Activated T-cell treated with anti-CD3 and anti-CD28 coated beads, Interleukin-2, amount 50 U/mL, for 48 hours (primary cell): ENCODE measurements at regions not wholly inside any gene's neighbourhood (a gene's known extent, or its start where the extent isn't known, plus 50 kb on each side); places are given as distances from the start of the nearest gene placed in this dataset.

Experiments used
- DNase-seq, 2 experiments: peaks; one replicate each; pipeline ENCODE4 v3.0.0-alpha.2; 2020

GRCh38 chr12:115698257-115698656, 579.2 kb downstream of the MED13L start:
- no peak for DNase-seq

DNA sequence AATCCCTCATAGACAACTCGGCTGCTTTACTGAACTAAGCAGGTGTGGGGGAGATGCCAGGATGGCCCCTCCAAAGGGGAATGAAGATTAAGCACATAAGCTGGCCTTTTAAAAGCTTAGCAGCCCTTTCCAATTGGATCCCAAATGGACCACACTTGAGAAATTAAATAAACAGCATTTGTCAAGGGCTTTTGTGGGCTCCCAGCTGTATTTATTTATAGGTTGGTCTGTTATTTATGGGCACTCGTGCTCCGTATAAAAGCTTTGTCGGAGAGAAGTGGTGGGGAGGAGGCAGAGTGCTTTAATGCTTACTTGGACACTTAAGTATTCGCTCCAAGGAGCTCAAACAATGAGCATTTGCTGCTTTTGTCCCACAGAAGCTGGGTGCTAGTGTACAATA, 580.2 kb downstream of the MED13L start:
- DNase-seq, result no peak

DNA sequence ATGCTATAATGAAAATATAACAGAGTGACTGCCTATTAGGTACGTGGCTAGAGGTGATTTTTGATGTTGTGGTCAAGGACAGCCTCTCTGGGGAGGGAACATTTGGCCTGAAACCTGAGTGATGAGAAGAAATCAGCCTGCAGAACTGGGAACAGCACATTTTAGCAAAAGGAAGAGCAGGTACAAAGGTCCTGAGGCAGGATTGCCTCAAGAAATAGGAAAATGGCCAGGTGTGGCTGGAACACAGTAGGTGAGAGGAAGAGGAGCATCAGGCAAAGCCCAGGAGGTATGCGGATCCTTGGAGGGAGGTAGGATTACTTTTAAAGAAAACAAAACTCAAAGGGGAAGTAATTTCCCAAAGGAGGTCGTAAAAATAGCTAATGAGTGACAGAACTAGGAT, 582.9 kb downstream of the MED13L start:
- DNase-seq, result no peak

DNA sequence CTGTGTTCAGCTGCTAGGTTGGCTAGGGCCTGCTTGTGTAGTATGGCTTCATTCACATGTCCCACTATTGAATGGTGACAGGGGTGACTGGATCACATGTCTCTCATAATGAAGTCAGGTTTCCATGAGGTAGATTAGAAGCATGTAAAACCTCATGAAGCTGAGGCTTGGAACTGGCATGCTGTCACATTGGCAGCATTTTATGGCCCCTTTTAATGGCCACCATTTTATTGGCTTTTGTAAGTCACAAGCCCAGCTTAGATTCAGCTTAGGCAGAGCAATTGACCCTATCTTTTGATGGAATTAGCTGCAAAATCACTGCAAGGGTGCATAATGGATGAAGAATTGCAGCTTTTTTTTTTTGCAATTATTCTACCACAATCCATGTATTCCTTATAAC, 583.5 kb downstream of the MED13L start:
- no peak for DNase-seq

GRCh38 chr12:115691123-115691522, 586.4 kb downstream of the MED13L start:
- DNase-seq, result no peak

- DNase-seq, result no peak
Observed at GRCh38 chr12:115687094-115687493, 590.4 kb downstream of the MED13L start.

GRCh38 chr12:115683240-115683780, 594.2 kb downstream of the MED13L start:
- DNase-seq, result no peak

DNA sequence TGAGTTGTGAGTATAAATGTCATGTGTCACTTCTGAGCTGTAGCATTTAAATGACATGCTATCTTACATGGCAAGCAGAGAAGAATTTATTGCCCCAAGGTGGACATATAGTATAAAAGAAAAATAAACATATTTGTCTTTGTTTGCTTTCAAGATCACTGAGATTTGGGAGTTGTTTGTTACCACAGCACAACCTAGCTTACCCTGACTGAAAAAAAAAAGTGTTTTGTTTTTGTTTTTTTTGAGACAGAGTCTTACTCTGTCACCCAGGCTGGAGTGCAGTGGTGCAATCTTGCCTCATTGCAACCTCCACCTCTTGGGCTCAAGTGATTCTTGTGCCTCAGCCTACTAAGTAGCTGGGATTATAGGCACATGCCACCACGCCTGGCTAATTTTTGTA, 596.5 kb downstream of the MED13L start:
- DNase-seq, result no peak

- DNase-seq, result no peak
Observed at GRCh38 chr12:115672506-115673080, 604.9 kb downstream of the MED13L start.

GRCh38 chr12:115672086-115672485, 605.4 kb downstream of the MED13L start:
- DNase-seq, result no peak

DNA sequence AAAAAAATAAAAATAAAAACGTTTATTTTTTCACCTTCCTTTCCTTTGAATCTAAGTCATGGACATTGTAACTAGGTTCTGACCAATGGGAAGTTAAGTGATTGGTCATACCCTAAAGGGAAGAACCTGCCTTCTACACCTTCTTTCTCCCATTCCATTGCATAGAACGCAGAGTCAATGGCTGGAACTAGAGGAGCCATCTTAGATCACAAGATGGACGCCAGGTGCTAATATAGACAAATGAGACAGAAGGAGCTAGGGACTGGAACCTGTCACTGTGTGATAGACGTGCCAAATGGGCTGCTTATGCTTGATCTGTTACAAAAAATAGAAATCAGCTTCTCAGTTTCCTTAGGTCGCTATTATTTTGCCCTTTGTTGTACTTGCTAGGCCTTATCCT, 606.6 kb downstream of the MED13L start:
- no peak for DNase-seq

- DNase-seq, result no peak
Observed at GRCh38 chr12:115667116-115667515, 610.4 kb downstream of the MED13L start.

GRCh38 chr12:115666168-115666567, 611.3 kb downstream of the MED13L start:
- DNase-seq, result no peak

- DNase-seq, result no peak
Observed at GRCh38 chr12:115661112-115661511, 616.4 kb downstream of the MED13L start.

DNA sequence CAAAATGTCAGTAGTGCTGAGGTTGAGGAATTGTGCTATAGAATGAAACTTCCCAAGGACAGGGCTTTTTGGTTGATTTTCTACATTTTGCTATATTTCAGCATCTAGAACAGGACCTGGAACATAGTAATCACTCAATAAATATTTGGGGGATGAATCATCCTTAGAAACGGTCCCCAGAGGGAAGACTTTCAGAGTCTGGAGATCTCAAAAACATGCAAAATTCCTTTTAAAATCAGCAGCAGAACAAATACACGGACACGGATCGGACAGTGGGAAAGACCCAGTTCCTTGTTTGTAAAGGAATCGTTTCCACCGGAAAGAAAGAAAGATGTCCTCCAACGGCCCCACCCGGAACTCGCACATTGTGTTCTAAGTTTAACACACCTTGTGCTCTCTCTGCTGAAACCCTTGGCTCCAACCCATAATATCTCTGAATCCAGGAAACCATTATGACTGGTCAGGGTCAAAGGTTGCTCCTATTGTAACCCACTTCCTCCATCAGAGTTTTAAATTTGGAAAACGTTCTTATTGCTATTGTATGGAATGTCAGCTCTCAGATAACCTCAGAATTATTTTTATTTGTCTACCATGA, 617.2 kb downstream of the MED13L start:
- DNase-seq, result no peak

- no peak for DNase-seq
Observed at GRCh38 chr12:115659422-115659821, 618.1 kb downstream of the MED13L start.

GRCh38 chr12:115657081-115658013, 620.1 kb downstream of the MED13L start:
- DNase-seq, result no peak

- no peak for DNase-seq
Observed at GRCh38 chr12:115650026-115650425, 627.5 kb downstream of the MED13L start.

GRCh38 chr12:115648463-115648862, 629.0 kb downstream of the MED13L start:
- no peak for DNase-seq

DNA sequence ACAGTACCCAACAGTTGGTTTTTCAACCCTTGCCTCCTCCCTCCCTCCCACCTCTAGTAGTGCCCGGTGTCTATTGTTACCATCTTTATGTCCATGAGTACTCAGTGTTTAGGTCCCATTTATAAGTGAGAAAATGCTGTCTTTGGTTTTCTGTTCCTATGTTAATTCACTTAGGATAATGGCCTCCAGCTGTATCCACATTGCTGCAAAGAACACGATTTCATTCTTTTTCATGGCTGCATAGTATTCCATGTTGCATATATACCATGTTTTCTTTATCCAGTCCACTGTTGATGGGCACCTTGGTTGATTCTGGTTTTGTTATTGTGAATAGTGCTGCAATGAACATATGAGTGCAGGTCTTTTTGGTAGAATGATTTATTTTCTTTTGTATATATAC, 631.3 kb downstream of the MED13L start:
- DNase-seq, result no peak

DNA sequence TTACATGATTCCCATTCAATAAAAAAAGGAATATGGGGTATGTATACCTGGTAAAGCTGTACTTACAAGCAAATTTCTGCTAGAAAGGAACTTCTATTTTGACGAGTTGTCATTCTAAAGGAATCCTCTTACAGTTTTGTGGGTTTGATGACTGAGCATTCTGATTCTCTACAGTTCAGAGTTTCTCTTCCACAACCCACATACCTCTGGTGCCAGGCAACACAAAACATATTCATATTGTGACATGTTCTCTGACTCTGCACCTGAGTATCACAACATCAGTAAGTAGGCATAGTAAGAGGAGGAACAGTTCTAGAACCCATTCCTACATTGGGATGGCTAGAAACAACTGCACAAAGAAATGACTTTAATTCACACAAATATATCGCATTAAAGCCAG, 636.6 kb downstream of the MED13L start:
- no peak for DNase-seq

DNA sequence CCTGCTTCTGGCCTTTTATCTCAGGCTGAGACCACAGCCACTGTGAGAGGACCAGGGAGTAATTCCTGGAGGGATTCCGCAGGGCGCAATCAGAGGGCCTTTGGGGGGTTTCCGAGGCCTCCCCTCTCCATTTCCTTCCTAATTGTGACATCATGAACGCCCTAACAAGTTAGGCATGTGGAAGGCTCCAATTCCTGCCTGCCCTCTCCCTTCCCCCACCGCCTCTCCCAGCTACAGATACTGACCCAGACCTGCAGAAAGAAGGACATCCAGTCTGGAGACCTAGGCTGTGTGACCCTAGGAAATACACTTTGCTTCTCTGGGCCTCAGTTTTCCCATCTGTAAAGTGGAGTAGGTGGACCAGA, 637.9 kb downstream of the MED13L start:
- DNase-seq, result no peak

DNA sequence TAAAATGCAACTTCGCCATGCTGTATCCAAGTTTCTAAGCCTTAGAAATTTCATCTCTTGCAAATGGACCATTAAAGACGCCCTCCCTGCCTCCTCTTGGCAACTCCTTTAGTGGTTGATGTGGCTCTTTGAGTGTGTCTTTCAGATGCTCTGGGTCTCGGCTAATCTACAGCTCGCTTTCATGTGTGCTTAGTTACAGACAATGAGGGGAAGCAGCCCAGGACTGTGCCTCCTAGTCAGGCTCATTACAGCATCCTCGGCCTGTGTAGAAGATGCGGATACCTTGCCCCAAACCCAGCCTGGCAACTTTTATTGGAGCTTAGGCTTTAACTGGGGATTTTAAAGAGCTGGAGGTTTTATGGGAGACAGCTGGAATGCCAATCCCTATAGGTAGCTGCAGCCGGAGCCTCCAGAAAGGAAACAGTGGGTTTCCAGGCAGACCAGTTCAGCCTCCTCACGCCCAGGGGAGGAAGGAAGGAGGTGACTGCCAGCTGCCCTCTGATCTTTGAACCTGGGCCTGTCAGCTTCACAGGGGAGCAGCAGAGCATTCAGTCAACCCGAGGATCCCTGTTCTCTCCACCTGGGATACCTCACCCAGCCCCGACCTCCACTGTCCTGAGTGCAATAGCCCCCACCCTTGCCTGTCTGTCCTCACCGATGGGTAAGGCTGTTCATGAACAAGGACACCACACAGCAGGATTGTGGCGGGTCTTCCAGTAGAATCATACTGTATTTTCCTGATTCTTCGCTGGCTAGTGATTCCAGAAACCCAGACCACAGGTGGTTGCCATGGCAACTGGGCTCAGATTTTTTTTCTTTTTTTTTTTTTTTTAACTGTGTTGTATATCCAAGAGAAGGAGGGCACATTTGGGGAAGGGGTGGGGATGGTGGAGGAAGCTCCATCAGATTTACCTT, 638.5 kb downstream of the MED13L start:
- DNase-seq, result no peak
